Mononuclear cell (primary cell): ENCODE measurements at regions not wholly inside any gene's neighbourhood (a gene's known extent, or its start where the extent isn't known, plus 50 kb on each side); places are given as distances from the start of the nearest gene placed in this dataset.

Source experiments
- H3K27me3 ChIP-seq: 2 replicates; pipeline ENCODE4 v1.6.0; 2011; ENCODE audit warnings: low read length, control low read depth; ENCODE audit not compliant: insufficient read depth
- H3K4me1 ChIP-seq: 2 replicates; pipeline ENCODE4 v1.5.1; 2011; ENCODE audit warnings: mild to moderate bottlenecking, low read length, control low read depth; ENCODE audit not compliant: insufficient read depth
- H3K4me3 ChIP-seq: 2 replicates; pipeline ENCODE4 v1.5.1; 2011; ENCODE audit warnings: mild to moderate bottlenecking, low read length, moderate library complexity
- H3K9me3 ChIP-seq: 2 replicates; pipeline ENCODE4 v1.5.1; 2011; ENCODE audit warnings: low read depth, mild to moderate bottlenecking, control low read depth, low read length

GRCh38 chr5:61981886-61982285 is 324.1 kb upstream of the KIF2A start:
- H3K4me1 ChIP-seq: no peaks in the 10 kb centered on the region
- H3K27me3 ChIP-seq: no peaks in the 10 kb centered on the region
- H3K4me3 ChIP-seq: no peak overlapping the region
- no peaks in the 10 kb centered on the region for H3K9me3 ChIP-seq

- Histone ChIP-seq H3K9me3 (no peaks in the 10 kb centered on the region), H3K27me3 (no peaks in the 10 kb centered on the region), H3K4me3 (no peak overlapping the region), H3K4me1 (no peaks in the 10 kb centered on the region)
Observed at GRCh38 chr5:61991430-61991829, 314.6 kb upstream of the KIF2A start.

GRCh38 chr5:61991866-61992265 is 314.1 kb upstream of the KIF2A start:
- Histone ChIP-seq H3K27me3 (no peaks in the 10 kb centered on the region), H3K9me3 (no peaks in the 10 kb centered on the region), H3K4me3 (no peak overlapping the region), H3K4me1 (no peaks in the 10 kb centered on the region)

DNA sequence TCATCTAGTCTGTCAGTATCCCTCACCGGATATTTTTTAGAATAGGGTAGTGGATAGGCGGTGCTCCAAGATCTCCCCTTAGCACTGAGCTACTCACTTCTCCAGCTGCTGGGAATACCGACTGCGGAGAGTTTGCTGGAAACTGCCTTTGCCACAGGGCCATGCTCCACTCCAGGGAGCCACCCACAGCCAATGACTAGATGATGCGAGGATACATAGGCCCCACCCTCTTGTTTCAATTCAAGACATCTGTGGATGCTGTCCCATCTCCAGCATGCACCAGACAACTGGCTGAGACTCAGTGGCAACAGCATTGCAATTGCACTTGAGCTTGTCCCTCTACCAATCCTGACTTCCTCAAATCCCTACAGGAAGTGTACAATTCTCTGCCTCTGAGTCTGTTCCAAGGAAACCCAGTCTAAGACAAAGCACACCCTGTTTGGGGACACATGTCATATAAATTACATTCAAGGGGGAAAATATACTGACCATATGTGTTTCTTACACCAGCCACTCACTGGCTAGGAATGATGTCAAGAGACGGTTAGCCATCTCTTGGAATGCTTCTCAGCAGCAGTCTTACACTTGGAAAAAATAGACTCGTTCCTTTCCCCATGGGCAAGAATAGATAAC is 312.6 kb upstream of the KIF2A start:
- no peaks in the 10 kb centered on the region for H3K9me3 ChIP-seq

GRCh38 chr5:61994171-61994570 is 311.8 kb upstream of the KIF2A start:
- Histone ChIP-seq H3K9me3 (no peaks in the 10 kb centered on the region), H3K27me3 (no peaks in the 10 kb centered on the region), H3K4me1 (no peaks in the 10 kb centered on the region), H3K4me3 (no peak overlapping the region)

More for the DNA sequence above, 312.6 kb upstream of the KIF2A start:
- Histone ChIP-seq H3K4me1 (no peaks in the 10 kb centered on the region), H3K4me3 (no peak overlapping the region), H3K27me3 (no peaks in the 10 kb centered on the region)

DNA sequence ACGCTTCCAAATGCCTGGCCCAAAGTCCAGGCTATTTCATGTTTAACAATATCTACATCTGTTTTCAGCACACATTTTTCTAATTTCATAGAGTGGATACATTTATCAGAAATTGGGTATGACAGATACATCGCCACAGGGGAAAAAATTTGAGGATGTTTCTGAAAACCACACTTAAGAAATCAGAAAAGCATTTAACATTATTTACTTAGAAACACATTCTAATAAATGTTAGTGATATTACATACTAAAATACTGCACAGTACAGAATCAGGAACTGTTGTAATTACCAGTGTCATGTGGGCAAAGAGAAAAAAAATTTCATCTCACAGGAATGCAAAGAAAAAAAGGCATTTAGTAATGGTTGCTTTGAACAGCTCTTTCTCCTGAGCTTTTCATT is 310.5 kb upstream of the KIF2A start:
- Histone ChIP-seq H3K27me3 (no peaks in the 10 kb centered on the region), H3K4me1 (no peaks in the 10 kb centered on the region), H3K4me3 (no peak overlapping the region), H3K9me3 (no peaks in the 10 kb centered on the region)

GRCh38 chr5:61999371-61999770 is 306.6 kb upstream of the KIF2A start:
- no peaks in the 10 kb centered on the region for H3K9me3 ChIP-seq
- no peaks in the 10 kb centered on the region for H3K27me3 ChIP-seq
- no peak overlapping the region for H3K4me3 ChIP-seq
- H3K4me1 ChIP-seq: no peaks in the 10 kb centered on the region

DNA sequence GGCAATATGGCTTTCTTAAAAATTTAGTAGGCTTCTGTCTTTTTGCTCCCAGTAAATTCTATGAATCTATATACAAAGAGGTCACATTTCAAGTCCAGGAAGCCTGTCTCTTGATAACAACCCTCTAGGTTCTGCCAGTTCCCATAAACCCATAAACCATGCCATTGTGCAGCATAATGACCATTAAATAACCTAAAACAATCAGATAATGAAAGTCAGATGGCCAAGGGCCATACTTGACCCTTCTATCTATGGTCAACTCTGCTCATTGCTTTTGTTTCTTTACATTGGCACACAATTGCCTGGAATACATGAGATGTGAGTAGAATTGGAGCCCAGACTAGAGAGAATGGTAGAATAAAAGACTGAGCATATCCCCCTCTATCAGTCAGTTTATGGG is 305.4 kb upstream of the KIF2A start:
- Histone ChIP-seq H3K9me3 (no peaks in the 10 kb centered on the region), H3K27me3 (no peaks in the 10 kb centered on the region), H3K4me1 (no peaks in the 10 kb centered on the region), H3K4me3 (no peak overlapping the region)

DNA sequence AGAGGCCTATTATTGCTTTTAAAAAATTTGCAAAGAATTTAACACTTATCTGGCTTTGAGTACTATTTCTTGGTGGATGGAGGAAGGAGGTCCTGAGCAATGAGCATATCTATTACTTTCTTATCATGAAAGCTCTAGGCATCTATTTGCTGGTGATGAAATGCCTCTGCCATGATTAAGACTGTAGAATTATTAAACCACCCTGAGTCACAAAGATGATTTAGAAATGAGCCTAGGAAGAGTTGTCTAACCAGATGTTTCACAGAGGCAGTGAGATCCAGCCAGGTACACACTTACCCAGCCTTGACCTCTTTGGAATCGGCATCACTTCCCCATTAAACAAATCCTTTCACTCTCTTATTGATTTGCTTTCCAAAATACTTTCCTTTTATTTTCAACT is 304.4 kb upstream of the KIF2A start:
- Histone ChIP-seq H3K4me3 (no peak overlapping the region), H3K4me1 (no peaks in the 10 kb centered on the region), H3K27me3 (no peaks in the 10 kb centered on the region), H3K9me3 (no peaks in the 10 kb centered on the region)

DNA sequence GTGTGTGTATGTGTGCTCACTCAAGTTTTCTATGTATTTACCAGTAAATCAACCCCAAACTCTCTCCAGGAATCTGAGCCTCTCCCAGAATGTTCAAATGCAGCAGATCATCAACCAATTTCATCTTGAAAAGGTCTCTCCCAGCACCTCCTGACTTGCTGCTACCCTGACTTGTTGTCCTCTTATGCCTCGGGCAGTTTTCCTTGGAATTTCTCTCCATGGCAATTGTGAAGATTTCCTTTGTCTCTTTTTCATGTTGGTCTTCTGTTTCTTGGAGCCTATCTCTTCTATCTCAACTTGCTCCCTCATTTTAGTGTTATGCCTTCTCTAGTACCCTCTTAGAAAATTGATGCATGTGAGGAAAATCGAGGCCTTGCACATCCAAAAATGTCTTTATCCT is 303.6 kb upstream of the KIF2A start:
- H3K9me3 ChIP-seq: no peaks in the 10 kb centered on the region
- no peaks in the 10 kb centered on the region for H3K27me3 ChIP-seq
- no peak overlapping the region for H3K4me3 ChIP-seq
- no peaks in the 10 kb centered on the region for H3K4me1 ChIP-seq

DNA sequence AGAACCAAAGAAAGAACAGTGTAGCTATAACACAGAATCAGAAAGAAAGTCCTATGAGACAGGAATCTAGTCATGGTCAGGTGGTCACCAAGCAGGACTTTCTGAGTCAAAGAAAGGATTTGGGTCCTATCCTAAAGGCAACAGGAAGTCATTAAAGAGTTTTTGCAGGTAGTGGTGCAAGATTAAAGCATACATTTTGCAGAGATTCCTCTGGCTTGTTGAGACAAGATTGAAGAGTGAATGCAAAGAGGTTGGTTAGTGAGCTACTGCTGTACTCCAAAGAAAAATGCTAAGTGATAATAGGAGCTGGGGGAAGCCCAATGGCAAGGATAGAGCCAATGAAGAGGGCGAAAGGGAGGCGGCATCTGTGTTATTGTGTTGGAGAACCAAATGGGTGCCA is 300.5 kb upstream of the KIF2A start:
- H3K4me3 ChIP-seq: no peak overlapping the region

GRCh38 chr5:62007457-62007856 is 298.5 kb upstream of the KIF2A start:
- H3K27me3 ChIP-seq: no peaks in the 10 kb centered on the region
- no peak overlapping the region for H3K4me3 ChIP-seq
- H3K9me3 ChIP-seq: no peaks in the 10 kb centered on the region
- H3K4me1 ChIP-seq: no peaks in the 10 kb centered on the region

More for the DNA sequence above, 300.5 kb upstream of the KIF2A start:
- no peaks in the 10 kb centered on the region for H3K27me3 ChIP-seq
- no peaks in the 10 kb centered on the region for H3K9me3 ChIP-seq
- H3K4me1 ChIP-seq: no peaks in the 10 kb centered on the region

GRCh38 chr5:62011089-62011664 is 294.8 kb upstream of the KIF2A start:
- no peak overlapping the region for H3K4me3 ChIP-seq
- H3K27me3 ChIP-seq: no peaks in the 10 kb centered on the region
- no peaks in the 10 kb centered on the region for H3K4me1 ChIP-seq
- H3K9me3 ChIP-seq: no peaks in the 10 kb centered on the region

DNA sequence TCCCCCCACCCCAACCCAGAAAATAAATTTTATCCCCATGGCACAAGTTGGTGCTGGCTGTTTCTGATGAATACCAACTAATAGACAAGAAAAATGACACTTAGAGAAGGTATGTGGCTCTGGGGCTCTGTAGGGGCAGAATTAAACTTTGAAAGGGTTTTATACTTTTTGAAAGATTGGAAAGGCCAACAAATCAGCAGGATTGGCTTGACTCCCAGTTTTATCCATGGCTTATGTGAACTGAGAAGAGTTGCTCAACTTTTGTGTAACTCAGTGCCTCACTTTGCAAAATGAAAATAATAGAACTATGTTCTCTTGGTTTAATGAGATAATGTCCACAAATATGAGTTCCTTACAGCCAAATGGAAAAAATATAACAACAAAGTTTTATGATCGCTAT is 288.9 kb upstream of the KIF2A start:
- H3K4me1 ChIP-seq: no peaks in the 10 kb centered on the region
- H3K4me3 ChIP-seq: no peak overlapping the region
- H3K9me3 ChIP-seq: no peaks in the 10 kb centered on the region
- no peaks in the 10 kb centered on the region for H3K27me3 ChIP-seq

GRCh38 chr5:62029303-62029702 is 276.7 kb upstream of the KIF2A start:
- no peaks in the 10 kb centered on the region for H3K9me3 ChIP-seq

DNA sequence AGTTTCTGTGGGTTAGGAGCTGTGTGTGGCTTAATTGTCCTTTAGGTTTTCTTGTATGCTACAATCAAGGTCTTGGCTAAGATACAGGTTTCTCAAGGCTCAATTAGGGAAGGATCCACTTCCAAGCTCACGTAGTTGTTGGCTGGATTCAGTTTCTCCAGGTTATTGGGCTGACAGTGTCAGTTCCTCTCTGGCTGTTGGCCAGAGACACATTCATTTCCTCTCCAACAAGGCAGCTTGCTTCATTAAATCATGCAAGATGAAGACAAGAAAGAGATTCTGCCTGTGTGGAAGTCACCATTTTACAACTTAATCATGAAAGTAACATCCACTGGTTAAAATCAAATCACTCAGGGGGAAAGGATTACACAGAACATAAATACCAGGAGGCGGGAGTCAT is 275.7 kb upstream of the KIF2A start:
- H3K9me3 ChIP-seq: no peaks in the 10 kb centered on the region

More at GRCh38 chr5:62029303-62029702, 276.7 kb upstream of the KIF2A start:
- Histone ChIP-seq H3K4me1 (no peaks in the 10 kb centered on the region), H3K27me3 (no peaks in the 10 kb centered on the region), H3K4me3 (no peak overlapping the region)

More for the DNA sequence above, 275.7 kb upstream of the KIF2A start:
- H3K4me3 ChIP-seq: no peak overlapping the region
- H3K27me3 ChIP-seq: no peaks in the 10 kb centered on the region
- no peaks in the 10 kb centered on the region for H3K4me1 ChIP-seq
